ENCODE measurements at regions not wholly inside any gene's neighbourhood (a gene's known extent, or its start where the extent isn't known, plus 50 kb on each side); places are given as distances from the start of the nearest gene placed in this dataset.

DNA sequence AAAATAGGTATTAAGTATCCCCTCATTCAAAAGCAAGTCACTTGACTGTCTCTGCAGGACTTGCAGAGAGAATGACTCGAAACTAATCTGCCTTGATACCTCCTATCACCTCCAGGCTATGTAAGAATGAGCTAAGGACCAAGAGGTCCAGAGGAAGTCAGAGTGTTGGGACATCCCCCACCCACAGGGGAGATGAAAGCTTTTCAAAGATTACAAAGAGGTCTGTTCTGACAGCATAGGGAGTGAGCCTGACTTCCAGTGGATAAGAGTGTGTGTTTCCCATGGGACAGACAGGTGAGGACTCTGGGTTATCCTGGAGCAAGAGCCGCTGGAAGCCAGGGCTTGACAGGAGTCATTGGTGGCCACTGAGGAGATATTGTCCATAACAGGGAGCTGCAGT lies 85.0 kb upstream of the TACR1 start:
- no peak for DNase-seq

DNA sequence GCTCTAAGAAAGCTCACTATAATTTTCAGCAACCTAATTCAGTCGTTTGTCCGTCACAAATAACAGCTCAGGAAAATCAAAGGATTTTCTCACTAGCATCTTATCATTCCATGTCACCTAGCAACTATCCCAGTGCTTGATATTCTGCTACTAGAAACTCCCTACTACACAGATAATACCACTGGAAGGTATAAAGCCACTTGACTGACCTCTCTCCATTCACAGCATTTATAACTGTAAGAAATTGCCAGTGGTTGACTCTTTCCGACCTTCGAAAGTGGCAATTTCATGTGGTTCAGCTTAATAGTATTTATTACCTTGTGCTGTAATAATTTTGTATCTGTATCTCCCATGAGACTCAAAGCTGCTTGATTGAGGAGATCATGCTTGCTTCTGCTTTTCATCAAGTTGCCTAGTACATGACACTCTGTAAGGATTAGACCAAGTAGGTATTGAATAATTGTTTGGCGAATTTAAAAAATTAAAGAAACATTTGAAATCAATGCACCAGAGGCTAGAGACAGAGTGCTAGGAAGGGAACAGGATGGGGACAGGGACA lies 79.6 kb upstream of the TACR1 start:
- no peak for DNase-seq

DNA sequence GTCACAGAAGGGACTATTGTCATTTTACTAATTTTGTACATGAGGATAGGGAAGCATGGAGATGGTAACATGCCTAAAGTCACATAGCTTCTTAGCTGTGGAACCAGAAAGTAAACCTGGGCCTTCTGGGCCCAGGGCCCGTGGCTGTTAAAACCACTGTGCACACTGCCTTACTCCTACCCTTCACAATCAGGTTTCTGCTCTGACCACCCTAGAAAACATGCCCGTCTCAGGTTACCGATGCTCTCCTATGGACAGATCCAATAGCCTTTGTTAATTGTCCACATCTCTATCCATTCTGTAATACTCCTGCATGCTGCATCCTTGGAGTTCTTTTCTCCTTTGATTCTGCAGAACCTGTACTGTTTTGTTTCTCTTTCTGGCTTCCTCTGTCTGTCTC lies 79.0 kb upstream of the TACR1 start:
- DNase-seq: no peak

- no peak for DNase-seq
These were observed 77.8 kb upstream of the TACR1 start for GRCh38 chr2:75277111-75277510.

- no peak for DNase-seq
These were observed 77.0 kb upstream of the TACR1 start for GRCh38 chr2:75276093-75277029.

GRCh38 chr2:75274936-75275335 lies 75.6 kb upstream of the TACR1 start:
- no peak for DNase-seq

GRCh38 chr2:75268112-75268511 lies 68.8 kb upstream of the TACR1 start:
- no peak for DNase-seq

DNA sequence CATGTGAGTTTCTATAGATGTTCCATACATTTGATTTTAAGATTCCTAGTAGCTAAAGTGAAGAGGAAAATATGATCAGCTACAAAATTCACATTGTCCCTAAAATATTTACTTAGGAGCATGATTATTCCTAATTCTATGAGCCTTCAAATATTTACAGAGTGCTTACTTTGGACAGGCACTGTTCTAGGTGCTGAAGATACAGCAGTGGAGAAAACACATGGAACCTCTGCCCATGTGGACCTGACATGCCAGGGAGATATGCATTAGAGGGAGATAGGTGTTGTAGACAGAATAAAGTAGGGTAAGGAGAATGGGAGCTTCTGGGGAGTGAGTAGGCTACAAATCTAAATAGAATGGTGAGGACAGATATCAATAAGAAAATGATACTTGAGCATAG lies 62.6 kb upstream of the TACR1 start:
- DNase-seq: no peak

DNA sequence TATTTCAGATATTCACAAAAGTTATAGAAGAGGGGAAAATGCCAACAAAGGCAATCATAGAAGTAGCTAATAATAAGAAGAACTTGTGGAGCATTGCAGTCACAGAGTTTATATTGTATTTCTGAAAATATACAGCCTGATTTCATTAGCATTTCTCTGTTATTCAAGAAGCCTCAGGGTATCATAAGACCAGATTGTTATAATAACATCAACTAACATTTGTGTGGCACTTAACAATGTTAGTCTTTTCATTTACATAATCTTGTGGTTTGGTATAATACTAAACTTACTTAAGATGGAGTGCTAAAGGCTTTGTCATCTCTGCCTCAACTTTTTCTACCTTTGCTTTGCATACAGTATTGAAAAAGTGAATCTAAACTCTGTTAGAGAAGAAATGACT lies 61.6 kb upstream of the TACR1 start:
- no peak for DNase-seq

DNA sequence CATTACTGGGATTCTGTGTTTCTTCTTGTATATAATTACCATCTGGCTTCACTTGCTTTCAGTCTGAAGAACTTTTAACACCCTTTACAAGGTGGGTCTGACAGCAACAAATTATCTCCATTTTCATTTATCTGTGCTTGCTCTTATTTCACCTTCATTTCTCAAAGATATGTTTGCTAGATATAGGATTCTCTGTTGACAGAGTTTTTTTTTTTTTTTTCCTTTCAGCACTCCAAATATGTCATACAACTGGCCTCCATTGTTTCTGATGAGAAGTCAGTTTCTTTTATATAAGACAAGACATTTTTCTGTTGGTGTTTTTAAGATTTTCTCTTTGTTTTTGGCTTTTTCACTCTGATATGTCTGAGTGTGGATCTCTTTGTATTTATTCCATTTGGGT lies 59.3 kb upstream of the TACR1 start:
- no peak for DNase-seq

DNA sequence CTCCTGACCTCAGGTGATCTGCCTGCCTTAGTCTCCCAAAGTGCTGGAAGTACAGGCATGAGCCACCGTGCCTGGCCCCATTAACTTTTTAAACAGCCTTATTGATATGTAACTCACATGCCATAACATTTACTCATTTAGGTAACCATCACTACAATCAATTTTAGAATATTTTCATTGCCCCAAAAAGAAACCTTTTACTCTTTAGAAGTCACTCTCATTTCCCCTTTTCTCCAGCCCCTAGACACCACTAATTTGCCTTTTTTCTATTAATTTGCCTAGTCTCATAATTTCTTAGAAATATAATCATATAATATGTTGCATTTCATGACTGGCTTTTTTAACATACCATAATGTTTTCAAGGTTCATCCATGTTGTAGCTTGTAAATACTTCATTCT lies 57.2 kb upstream of the TACR1 start:
- no peak for DNase-seq

DNA sequence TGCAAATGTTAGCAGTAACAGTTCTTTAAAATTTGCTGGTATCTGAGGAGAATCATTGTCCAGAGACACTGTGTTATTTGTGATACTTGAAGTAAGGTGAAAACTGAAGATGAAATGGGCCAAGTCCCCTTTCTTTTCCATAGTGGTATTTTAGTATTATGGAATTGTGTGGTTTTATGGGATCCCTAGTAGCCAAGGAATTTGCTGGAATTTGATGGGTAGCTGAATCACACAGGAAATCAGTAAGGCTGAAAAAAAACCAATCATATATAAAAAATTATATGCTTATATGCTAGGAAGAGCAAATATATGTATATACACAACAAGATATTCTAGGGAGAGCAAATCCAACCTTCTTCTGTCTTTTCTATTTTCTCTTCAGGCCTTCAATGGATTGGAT lies 54.2 kb upstream of the TACR1 start:
- no peak for DNase-seq

DNA sequence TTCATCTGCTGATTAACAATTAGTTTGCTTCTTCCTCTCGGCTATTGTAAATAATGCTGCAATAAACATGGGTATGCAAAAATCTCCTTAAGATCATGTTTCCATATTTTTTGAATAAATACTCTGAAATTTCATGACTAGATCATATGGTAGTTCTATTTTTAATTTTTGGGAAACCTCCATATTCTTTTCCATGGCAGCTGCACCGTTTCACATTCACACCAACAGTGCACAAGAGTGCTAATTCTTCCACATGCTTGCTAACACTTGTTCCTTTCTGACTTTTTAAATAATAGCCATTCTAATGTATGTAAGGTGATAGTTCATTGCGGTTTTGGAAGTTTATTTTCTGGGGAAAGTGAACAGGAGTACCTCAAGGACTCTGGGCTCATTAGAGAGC lies 52.6 kb upstream of the TACR1 start:
- DNase-seq: no peak
